Activated T-cell treated with anti-CD3 and anti-CD28 coated beads, Interleukin-2, amount 50 U/mL, for 72 hours (primary cell): ENCODE measurements at regions not wholly inside any gene's neighbourhood (a gene's known extent, or its start where the extent isn't known, plus 50 kb on each side); places are given as distances from the start of the nearest gene placed in this dataset.

Source experiments
- ATAC-seq, 2 donors: fragments of 150-1000 bp; cut with Tn5 transposase; replicated peaks in 1 of 2; 2 replicates each; pipeline ENCODE4 v1.10.0; 2021; ENCODE audit warnings: moderate library complexity in 2 of 2, mild to moderate bottlenecking in 1 of 2
- DNase-seq, 2 donors: peaks; one replicate each; pipeline ENCODE4 v3.0.0; 2021 to 2022; ENCODE audit warnings: mixed read lengths in 1 of 2
- H3K27ac Mint-ChIP-seq: one replicate; pipeline ENCODE4 v1.8.0; 2022; ENCODE audit warnings: mild to moderate bottlenecking, moderate library complexity, mixed read lengths
- H3K27me3 Mint-ChIP-seq: one replicate; pipeline ENCODE4 v1.8.0; 2022; ENCODE audit warnings: low read depth, mixed read lengths
- H3K36me3 Mint-ChIP-seq, 2 donors: one replicate each; pipeline ENCODE4 v1.8.0; 2022; ENCODE audit warnings: mixed read lengths in 2 of 2, mild to moderate bottlenecking in 1 of 2; ENCODE audit not compliant: insufficient read depth in 2 of 2
- H3K4me1 Mint-ChIP-seq: one replicate; pipeline ENCODE4 v1.8.0; 2022; ENCODE audit warnings: low read depth, mixed read lengths
- H3K4me3 Mint-ChIP-seq, 2 donors: one replicate each; pipeline ENCODE4 v1.8.0; 2022; ENCODE audit warnings: mild to moderate bottlenecking in 2 of 2, mixed read lengths in 2 of 2, moderate library complexity in 2 of 2
- H3K9me3 Mint-ChIP-seq, 2 donors: one replicate each; pipeline ENCODE4 v1.8.0; 2022; ENCODE audit warnings: mixed read lengths in 2 of 2

- no peaks in the 10 kb centered on the region for H3K4me1 Mint-ChIP-seq
- ATAC-seq (no peak), DNase-seq (no peak)
- no peaks in the 10 kb centered on the region for H3K36me3 Mint-ChIP-seq
- peaks cover 5% of the 10 kb centered on the region for H3K27me3 Mint-ChIP-seq
- no peak overlapping the region for H3K4me3 Mint-ChIP-seq
- no peaks in the 10 kb centered on the region for H3K9me3 Mint-ChIP-seq
- H3K27ac Mint-ChIP-seq, result no peak overlapping the region
These were observed 383.6 kb downstream of the HNRNPD start for GRCh38 chr4:81990211-81990610.

GRCh38 chr4:81989202-81989601, 384.6 kb downstream of the HNRNPD start:
- Mint-ChIP-seq H3K4me1 (no peaks in the 10 kb centered on the region), H3K9me3 (no peaks in the 10 kb centered on the region), H3K4me3 (no peak overlapping the region), H3K27me3 (peaks cover 5% of the 10 kb centered on the region), H3K27ac (no peak overlapping the region), H3K36me3 (no peaks in the 10 kb centered on the region)
- ATAC-seq, result no peak
- no peak for DNase-seq

GRCh38 chr4:81988178-81988577, 385.6 kb downstream of the HNRNPD start:
- Mint-ChIP-seq H3K36me3 (no peaks in the 10 kb centered on the region), H3K27me3 (peaks cover 5% of the 10 kb centered on the region), H3K9me3 (no peaks in the 10 kb centered on the region), H3K4me3 (no peak overlapping the region), H3K27ac (no peak overlapping the region), H3K4me1 (no peaks in the 10 kb centered on the region)
- DNase-seq (no peak), ATAC-seq (no peak)

GRCh38 chr4:81984746-81985145, 389.0 kb downstream of the HNRNPD start:
- DNase-seq (no peak), ATAC-seq (no peak)
- no peaks in the 10 kb centered on the region for H3K4me1 Mint-ChIP-seq
- no peak overlapping the region for H3K27ac Mint-ChIP-seq
- H3K36me3 Mint-ChIP-seq, result no peaks in the 10 kb centered on the region
- H3K9me3 Mint-ChIP-seq, result no peaks in the 10 kb centered on the region
- peaks cover 5% of the 10 kb centered on the region for H3K27me3 Mint-ChIP-seq
- no peak overlapping the region for H3K4me3 Mint-ChIP-seq

DNA sequence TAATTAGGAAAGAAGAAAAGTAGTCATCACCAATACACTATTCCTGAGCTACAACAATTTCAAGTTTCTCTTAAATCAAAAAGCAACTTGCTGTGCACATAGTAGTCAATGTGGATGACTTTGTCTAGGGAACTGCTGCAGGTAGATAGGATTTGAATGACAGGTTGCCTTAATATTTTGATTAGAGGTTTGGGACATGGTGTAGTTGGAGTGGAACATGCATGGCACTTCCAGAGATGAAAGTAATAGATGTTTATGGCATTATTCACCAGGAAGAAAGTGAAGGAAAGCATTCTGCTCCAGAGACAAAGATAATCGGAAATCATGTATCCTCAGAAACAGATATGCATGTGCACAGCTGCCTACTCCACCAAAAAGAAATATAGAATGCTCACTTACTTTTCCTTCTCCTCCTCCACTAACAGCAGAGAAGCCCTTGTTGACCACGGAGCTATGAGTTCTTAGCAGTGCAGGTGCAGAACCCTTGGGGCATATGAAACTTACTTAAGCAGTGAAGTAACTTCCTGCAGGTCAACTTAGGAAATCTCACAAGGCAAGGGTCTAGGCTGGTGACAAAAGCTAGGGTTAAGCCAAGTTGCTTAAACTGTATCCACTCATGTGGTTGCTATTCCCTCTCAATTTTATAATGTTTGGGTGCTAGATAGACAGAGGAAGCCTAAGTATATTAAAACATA, 390.8 kb downstream of the HNRNPD start:
- H3K9me3 Mint-ChIP-seq, result no peaks in the 10 kb centered on the region
- ATAC-seq, result no peak

GRCh38 chr4:81981218-81981617, 392.6 kb downstream of the HNRNPD start:
- no peak for DNase-seq
- ATAC-seq, result no peak
- H3K36me3 Mint-ChIP-seq, result no peaks in the 10 kb centered on the region

More for the DNA sequence above, 390.8 kb downstream of the HNRNPD start:
- DNase-seq, result no peak
- Mint-ChIP-seq H3K27ac (no peak overlapping the region), H3K4me3 (no peak overlapping the region), H3K4me1 (no peaks in the 10 kb centered on the region), H3K36me3 (no peaks in the 10 kb centered on the region), H3K27me3 (peaks cover 3% of the 10 kb centered on the region)

GRCh38 chr4:81974523-81974922, 399.3 kb downstream of the HNRNPD start:
- Mint-ChIP-seq H3K4me3 (no peak overlapping the region), H3K9me3 (no peaks in the 10 kb centered on the region), H3K27ac (no peak overlapping the region), H3K27me3 (peaks cover 9% of the 10 kb centered on the region), H3K36me3 (no peaks in the 10 kb centered on the region), H3K4me1 (no peaks in the 10 kb centered on the region)
- no peak for DNase-seq
- ATAC-seq, result no peak

More at GRCh38 chr4:81981218-81981617, 392.6 kb downstream of the HNRNPD start:
- H3K27me3 Mint-ChIP-seq, result no peaks in the 10 kb centered on the region
- no peaks in the 10 kb centered on the region for H3K4me1 Mint-ChIP-seq
- no peak overlapping the region for H3K27ac Mint-ChIP-seq
- no peaks in the 10 kb centered on the region for H3K9me3 Mint-ChIP-seq
- H3K4me3 Mint-ChIP-seq, result no peak overlapping the region

DNA sequence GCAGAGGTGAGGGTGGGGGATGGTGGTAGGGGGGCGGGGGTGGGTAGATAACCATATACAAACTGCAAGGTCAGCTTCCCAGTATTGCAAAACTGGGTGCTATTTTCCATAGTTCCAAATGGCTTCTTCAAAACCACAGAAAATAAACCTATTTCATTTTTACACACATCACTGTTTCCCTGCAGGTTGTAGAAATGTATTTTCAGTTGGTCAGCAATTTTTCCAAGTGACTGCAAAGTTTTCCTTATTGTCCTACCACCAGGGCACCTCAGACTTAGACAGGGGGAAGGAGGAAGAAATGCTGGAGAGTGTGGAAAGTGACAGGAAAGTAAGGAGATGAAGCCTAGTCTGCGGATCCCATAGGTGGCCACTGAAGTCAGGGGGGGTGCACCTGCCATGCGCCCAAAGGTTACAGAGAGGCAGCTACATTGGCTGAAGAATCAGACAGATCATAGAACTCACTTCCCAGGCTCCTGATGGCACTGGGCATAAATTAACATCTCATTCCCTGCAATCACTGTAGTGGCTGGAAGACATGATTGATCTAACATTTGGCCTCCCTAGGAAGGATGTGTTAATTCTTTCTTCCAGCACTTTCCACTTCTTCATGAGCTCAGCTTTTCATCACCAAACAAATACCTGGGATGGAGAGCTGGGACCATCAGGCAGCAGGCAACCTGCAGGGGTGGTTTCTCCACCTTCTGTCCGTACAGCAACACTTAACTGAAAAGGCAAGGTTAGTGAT, 402.0 kb downstream of the HNRNPD start:
- Mint-ChIP-seq H3K4me1 (no peaks in the 10 kb centered on the region), H3K27ac (no peak overlapping the region), H3K36me3 (no peaks in the 10 kb centered on the region), H3K4me3 (no peak overlapping the region), H3K9me3 (no peaks in the 10 kb centered on the region), H3K27me3 (peaks cover 24% of the 10 kb centered on the region)
- DNase-seq (no peak), ATAC-seq (no peak)

GRCh38 chr4:81971061-81971460, 402.7 kb downstream of the HNRNPD start:
- H3K36me3 Mint-ChIP-seq, result no peaks in the 10 kb centered on the region
- H3K9me3 Mint-ChIP-seq, result no peaks in the 10 kb centered on the region
- H3K4me3 Mint-ChIP-seq, result no peak overlapping the region
- H3K4me1 Mint-ChIP-seq, result no peaks in the 10 kb centered on the region
- DNase-seq, result no peak
- H3K27ac Mint-ChIP-seq, result no peak overlapping the region
- H3K27me3 Mint-ChIP-seq, result peaks cover 24% of the 10 kb centered on the region
- no peak for ATAC-seq

- no peak for ATAC-seq
- Mint-ChIP-seq H3K4me3 (no peak overlapping the region), H3K4me1 (peaks cover 5% of the 10 kb centered on the region), H3K27ac (no peak overlapping the region), H3K9me3 (no peaks in the 10 kb centered on the region), H3K36me3 (no peaks in the 10 kb centered on the region), H3K27me3 (peaks cover 24% of the 10 kb centered on the region)
- no peak for DNase-seq
These were observed 403.3 kb downstream of the HNRNPD start for GRCh38 chr4:81970454-81970853.

GRCh38 chr4:81966676-81967075, 407.1 kb downstream of the HNRNPD start:
- ATAC-seq (no peak), DNase-seq (no peak)
- Mint-ChIP-seq H3K9me3 (no peaks in the 10 kb centered on the region), H3K27ac (no peak overlapping the region), H3K27me3 (peaks cover 15% of the 10 kb centered on the region), H3K4me3 (no peak overlapping the region), H3K4me1 (peaks cover 6% of the 10 kb centered on the region), H3K36me3 (no peaks in the 10 kb centered on the region)

DNA sequence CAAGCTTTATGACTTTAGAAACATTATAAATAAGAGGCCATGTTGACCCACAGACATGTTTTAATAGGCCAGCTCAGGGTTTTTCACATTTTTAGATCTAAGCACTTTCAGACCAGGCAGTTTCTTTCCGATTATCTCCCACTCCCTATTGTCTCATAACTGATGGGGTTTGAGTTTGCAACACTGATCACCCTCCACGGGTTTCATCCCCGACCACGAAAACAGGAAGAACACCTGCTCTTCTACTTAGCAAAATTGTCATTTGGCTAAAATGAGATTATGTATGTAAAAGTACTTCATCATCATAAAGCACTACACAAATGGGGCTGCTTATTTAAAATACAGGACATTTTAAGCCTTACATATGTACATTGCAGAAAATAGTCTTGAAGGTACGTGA, 407.9 kb downstream of the HNRNPD start:
- Mint-ChIP-seq H3K27me3 (peaks cover 15% of the 10 kb centered on the region), H3K36me3 (no peaks in the 10 kb centered on the region), H3K4me3 (no peak overlapping the region), H3K27ac (no peak overlapping the region), H3K4me1 (peaks cover 6% of the 10 kb centered on the region), H3K9me3 (no peaks in the 10 kb centered on the region)
- no peak for ATAC-seq
- DNase-seq, result no peak

- peaks cover 15% of the 10 kb centered on the region for H3K27me3 Mint-ChIP-seq
- no peaks in the 10 kb centered on the region for H3K9me3 Mint-ChIP-seq
- no peak overlapping the region for H3K4me3 Mint-ChIP-seq
- H3K4me1 Mint-ChIP-seq, result peaks cover 6% of the 10 kb centered on the region
- DNase-seq (no peak), ATAC-seq (no peak)
- H3K27ac Mint-ChIP-seq, result no peak overlapping the region
- H3K36me3 Mint-ChIP-seq, result no peaks in the 10 kb centered on the region
These were observed 408.3 kb downstream of the HNRNPD start for GRCh38 chr4:81965454-81965853.

GRCh38 chr4:81963763-81964020, 410.1 kb downstream of the HNRNPD start:
- Mint-ChIP-seq H3K9me3 (no peaks in the 10 kb centered on the region), H3K4me3 (no peak overlapping the region), H3K27me3 (peaks cover 15% of the 10 kb centered on the region), H3K4me1 (peaks cover 6% of the 10 kb centered on the region), H3K27ac (no peak overlapping the region), H3K36me3 (no peaks in the 10 kb centered on the region)
- ATAC-seq (no peak), DNase-seq (no peak)
